Prostate gland (tissue), 2 donors: ENCODE measurements at regions not wholly inside any gene's neighbourhood (a gene's known extent, or its start where the extent isn't known, plus 50 kb on each side); places are given as distances from the start of the nearest gene placed in this dataset.

Experiments used
- CTCF ChIP-seq, 4 experiments: fragments of 200-600 bp in 2 of 4; fragments of 450-650 bp in 2 of 4; sonication (generic) in 2 of 4; IDR thresholded peaks; 1 replicate in 3 of 4; 2 replicates in 1 of 4; pipeline ENCODE4 v1.5.1; 2016 to 2019; ENCODE audit warnings: antibody characterized with exemption in 4 of 4, mild to moderate bottlenecking in 2 of 4, moderate library complexity in 2 of 4
- POLR2A ChIP-seq: fragments of 450-650 bp; IDR thresholded peaks from one replicate; pipeline ENCODE4 v1.6.1; 2016; ENCODE audit warnings: antibody characterized with exemption, mild to moderate bottlenecking

DNA sequence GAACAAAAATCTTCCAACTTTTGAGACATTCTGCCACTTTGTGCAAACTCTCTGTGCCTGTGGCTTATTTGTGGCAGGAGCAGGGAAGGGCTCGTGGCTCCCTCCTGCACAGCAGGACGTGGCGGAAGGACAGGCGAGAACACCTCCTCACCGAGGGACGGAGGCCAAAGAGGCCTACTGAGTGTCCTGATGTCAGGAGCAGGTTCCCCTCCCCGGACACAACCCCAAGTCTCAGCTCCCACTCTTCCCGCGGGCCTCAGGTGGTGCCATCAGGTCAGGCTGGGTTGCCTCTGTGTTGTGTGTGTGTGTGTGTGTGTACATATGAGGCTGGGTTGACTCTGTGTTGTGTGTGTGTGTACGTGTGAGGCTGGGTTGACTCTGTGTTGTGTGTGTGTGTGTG lies 136.8 kb upstream of the LPCAT1 start:
- TF ChIP-seq CTCF (IDR thresholded peaks at IDR 0.05): no peak
- no peak for TF ChIP-seq POLR2A
